SH-SY5Y (cell line): ENCODE measurements at regions not wholly inside any gene's neighbourhood (a gene's known extent, or its start where the extent isn't known, plus 50 kb on each side); places are given as distances from the start of the nearest gene placed in this dataset.

Experiments used
- GATA2 ChIP-seq: IDR thresholded peaks from 2 replicates; pipeline ENCODE4 v1.6.1; 2011; ENCODE audit warnings: mild to moderate bottlenecking, low read depth, low read length
- GATA3 ChIP-seq: IDR thresholded peaks from 2 replicates; pipeline ENCODE4 v1.6.1; 2011; ENCODE audit warnings: low read depth, mild to moderate bottlenecking, low read length, moderate library complexity

DNA sequence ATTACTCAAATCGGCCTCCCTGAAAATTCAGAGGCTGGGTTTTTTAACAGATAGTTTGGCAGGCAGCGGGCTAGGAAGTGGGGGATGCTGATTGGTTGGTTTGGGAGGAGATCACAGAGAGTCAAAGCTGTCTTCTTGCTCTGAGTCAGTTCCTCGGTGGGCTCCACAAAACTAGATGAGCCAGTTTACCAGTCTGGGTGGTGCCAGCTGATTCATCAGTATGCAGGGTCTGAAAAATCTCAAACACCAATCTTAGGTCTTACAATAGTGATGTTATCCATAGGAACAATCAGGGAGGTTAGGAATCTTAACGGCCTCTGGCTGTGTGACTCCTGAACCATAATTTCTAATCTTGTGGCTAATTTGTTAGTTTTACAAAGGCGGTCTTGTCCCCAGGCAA, 190.7 kb downstream of the C6orf118 start:
- TF ChIP-seq GATA2 = no peak
- no peak for TF ChIP-seq GATA3

DNA sequence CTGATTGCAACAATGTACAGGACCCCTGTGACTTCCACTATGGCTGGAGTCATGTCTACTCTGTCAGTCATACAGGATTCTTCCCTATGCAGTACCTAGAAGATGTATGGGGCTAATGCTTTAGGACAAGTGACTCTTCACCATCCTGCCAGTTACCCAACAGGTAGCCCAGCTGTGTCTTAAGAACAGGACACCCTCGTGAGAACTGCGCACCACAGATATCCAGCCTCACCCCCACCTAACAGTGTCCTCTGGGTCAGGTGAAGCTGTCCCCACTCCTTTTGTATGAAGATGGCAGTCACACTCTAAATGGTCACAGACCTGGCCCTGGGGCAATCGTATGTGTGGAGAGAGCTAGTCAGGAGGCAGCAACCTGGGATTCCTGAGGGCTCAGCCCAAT, 191.6 kb downstream of the C6orf118 start:
- TF ChIP-seq GATA3 (no peak), GATA2 (no peak)

DNA sequence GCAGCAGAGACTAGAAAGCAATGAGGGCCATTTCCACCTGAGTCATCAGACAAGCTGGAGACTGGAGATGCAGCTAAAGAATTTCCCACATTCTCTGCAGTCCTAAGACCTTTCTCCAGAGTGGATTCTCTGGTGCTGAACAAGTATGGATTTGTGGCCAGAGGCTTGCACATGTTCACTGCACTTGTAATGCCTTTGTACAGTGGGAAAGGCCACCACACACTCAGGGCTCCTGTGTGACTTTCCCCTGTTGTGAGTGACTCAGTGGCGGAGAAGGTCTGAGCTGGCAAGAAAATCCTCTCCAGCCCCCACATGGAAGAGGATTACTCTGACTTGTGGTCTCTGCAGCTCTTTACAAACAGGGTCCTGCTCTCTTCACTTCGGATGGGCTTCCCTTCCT, 192.3 kb downstream of the C6orf118 start:
- TF ChIP-seq GATA2 (no peak), GATA3 (no peak)

DNA sequence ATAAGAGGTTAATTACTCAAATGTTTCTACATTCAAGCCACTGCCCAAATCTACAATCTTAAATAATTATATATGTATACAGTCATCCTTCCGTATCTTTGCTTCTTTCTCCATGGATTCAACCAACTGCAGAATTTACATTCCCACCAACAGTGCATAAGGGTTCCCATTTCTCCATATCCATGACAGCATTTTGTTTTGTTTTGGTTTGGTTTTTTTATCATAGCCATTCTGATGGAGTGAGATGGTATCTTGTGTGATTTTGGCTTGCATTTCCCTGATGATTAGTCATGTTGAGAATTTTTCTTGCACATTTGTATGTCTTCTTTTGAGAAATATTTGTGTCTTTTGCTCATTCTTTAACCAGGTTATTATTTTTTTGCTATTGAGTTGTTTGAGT, 198.5 kb downstream of the C6orf118 start:
- no peak for TF ChIP-seq GATA2

DNA sequence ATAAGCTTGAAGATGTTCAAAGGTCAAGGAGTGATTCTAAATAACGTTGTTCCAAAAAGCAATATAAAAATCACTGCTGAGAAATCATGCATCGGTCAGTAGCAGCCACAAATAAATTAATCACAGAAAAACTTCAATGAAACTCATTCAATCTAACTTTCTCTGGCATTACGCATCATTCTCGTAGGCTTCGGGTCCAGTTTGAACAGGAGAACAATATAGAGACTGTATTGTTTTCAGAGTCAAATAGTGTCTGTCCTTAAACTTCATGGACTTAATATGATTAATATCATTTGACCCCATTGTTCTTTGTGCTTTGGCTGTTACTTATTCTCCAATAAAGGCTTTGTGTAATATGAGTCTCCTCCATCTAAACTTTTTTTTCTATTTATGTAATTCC, 200.4 kb downstream of the C6orf118 start:
- TF ChIP-seq GATA2 (no peak), GATA3 (no peak)

DNA sequence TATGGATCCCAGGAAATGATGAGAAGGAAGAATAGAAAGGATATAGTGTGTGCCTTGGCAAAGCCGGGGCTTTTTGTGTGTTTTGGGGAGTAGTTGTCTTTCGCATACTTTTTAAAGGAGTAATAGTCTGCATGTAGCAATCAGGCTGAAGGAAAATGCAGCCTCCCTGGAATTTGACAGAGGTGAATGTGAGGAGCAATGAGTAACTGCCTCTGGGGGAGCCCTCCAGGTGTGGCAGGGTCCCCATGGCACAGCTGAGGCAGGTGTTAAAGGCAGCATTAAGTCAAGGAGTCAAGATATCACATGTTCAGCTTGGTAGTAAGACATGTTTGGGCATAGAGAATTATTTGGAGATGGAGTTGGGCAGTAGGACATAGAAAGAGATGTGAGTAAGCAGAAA, 203.1 kb downstream of the C6orf118 start:
- no peak for TF ChIP-seq GATA2
- no peak for TF ChIP-seq GATA3

DNA sequence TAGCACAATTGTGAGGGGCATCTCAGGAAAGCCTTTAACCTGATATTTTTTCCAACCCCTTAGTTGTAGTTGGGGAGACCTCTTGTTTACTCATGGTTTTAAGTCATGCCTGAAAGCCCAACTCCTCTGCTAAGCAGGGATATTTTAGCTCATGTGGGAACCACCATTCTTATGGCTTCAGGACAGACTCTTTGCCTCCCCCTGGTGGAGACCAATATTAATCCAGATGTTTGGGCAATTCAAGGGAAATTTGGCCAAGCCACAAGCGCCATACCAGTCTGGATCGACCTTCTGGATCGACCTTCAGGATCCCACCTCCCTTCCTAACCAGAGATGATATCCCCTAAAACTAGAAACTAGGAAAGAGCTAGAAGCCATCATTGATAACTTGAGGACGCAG, 211.2 kb downstream of the C6orf118 start:
- TF ChIP-seq GATA3 = no peak
- no peak for TF ChIP-seq GATA2

DNA sequence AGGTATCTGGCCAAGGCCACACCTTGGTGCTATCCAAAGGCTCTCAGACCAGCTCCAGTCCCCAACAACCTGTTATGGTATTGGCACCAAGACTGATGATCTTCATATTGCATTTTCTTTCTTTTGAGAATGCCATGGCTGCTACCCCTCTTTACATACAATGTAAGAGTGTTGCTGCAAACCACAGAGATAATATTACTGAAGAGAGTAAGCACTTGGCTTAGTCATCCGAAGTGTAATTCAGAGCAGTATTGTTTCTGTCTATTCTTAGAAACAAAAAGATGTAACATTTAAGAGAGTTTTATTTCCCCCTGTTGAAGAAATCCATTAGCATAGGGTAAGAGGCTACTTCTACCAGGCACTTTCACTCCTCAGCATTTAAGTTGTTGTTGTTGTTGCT, 212.5 kb downstream of the C6orf118 start:
- TF ChIP-seq GATA2 (no peak), GATA3 (no peak)

DNA sequence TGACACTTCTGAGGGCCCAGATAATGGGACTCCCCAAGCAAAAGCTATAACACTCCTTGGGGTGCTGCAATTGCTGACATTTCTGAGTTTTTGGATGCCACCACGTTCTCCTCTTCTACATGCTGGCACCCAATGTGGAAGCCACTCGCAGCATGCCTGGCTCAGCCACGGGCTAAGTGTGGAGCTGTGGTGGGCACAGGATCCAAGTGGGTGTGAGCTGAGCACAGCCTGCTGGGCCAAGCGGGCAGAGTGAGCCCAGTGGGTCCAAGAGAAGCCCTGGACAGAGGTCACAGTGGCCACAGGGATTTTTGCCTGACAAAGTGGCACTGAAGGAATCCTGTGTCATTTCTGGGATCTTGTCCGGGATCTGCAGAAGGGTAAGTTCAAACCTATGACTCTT, 213.2 kb downstream of the C6orf118 start:
- TF ChIP-seq GATA2 = no peak
- TF ChIP-seq GATA3 = no peak

DNA sequence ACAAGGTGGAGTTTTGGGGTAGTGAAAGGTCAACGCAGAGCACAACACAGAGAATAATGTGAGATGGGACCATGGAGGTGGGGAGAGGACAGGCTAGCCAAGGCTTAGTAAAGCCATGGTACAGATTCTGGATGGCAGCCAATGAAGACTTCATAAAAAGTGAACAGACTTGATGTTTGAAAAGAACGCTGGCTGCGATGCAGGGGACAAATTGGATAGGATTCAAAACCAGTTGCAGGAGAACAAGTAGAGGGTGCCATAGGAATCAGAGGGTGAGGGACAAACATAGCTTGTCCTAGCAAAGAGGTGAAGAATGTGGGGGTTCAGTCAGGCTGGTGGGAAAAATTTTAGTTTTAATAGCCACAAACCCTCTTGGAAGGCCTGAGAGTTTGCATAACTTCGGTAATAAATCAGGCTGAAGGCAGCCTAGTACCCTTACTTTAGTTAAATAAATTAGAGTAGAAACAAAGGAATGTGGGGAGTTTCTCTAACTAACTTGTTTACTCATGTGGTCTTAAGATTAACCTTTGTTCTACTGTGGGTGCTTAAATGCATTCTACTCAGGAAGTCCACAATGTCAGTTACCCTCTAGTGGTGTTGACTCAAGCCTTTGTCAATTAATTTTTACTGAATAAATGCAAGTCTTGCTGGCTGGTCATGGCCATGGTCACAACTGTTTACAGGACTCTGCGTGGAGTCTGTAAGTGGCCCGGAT, 216.4 kb downstream of the C6orf118 start:
- TF ChIP-seq GATA2 (no peak), GATA3 (no peak)

DNA sequence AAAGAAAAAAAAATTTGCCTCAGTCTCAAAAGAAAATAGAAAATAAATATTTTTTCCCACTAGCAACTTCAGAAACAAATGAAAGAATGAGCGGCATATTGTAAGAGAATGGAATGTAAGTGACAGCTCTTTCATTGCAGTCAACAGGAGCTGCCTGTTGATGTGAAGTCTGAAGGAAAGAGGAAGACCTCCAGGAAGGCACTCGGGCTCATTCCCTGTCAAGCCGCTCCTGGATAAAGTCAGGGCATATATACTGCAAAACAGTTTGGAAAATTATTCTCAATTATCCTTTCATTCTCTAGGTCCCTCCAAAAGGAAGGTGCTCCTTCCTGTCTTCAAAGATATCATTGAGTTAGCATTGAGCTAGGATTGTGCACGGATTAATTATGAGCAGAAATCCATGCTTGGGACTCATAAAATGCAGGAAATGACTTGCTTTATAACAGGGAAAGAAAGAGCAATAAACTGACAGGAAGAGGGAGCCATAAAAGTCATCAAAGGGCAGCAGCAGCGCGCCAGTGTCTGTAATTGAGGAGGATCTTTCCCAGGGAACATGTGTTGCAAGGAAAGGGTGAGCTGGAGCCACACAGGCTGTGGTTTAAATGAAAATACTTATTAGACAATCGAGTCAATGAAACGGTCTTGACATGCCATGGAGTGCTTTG, 218.2 kb downstream of the C6orf118 start:
- no peak for TF ChIP-seq GATA2
- no peak for TF ChIP-seq GATA3

DNA sequence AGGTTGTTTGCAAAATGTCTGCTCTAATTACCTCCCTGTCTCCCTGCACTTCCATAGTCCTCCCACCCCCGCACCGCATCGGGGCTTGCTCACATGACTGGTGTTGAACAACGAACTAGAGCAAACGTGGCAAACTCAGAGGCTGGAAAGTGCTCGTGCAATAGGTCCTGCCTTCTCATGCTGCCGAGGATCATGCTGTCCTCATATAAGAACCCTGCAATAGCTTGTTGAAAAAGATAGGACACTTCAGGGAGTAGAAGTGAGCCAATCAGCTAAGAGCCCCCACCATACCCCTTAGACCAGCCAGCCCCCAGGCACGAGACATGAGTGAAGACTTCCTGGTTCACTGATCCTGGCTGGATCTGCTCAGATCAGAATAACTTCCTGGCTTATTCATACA, 219.2 kb downstream of the C6orf118 start:
- TF ChIP-seq GATA2 (no peak), GATA3 (no peak)

DNA sequence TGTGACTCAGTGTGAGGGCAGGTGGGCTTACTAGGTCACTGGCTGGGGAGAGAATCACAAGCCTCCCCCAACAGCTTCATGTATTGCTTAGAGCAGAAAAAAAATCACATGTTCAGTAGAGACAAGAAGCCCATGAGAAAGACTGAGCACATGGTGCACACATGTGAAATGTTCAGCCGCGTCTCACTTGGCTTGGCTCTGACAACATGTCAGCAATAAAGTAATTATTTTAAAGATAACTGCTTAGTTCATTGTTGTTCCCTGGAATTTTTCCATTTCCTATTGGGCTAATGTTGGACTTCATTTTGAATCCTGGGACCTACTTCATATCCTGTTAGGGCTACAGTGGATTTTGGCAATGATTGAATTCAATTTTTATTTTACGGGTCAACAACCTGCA, 222.6 kb downstream of the C6orf118 start:
- TF ChIP-seq GATA2 (no peak), GATA3 (no peak)

DNA sequence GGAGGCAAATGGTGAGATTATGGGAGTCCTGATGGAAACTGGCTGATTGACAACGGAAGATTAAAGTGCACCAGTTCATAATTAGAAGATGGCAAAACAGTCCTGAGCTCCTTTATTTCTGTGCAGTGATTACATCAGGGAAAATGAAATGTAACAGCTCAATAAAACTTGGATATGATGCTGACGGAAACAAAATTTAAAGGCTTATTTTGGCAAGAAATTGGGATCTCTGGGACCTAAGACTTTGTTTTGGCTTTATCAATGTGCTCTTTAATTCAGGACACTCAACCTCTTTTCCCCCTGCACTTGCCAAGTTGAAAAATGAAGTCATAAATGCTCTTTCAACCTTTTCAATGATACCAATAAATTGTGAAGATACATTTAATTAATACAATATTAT, 226.8 kb downstream of the C6orf118 start:
- TF ChIP-seq GATA3 (no peak), GATA2 (no peak)

DNA sequence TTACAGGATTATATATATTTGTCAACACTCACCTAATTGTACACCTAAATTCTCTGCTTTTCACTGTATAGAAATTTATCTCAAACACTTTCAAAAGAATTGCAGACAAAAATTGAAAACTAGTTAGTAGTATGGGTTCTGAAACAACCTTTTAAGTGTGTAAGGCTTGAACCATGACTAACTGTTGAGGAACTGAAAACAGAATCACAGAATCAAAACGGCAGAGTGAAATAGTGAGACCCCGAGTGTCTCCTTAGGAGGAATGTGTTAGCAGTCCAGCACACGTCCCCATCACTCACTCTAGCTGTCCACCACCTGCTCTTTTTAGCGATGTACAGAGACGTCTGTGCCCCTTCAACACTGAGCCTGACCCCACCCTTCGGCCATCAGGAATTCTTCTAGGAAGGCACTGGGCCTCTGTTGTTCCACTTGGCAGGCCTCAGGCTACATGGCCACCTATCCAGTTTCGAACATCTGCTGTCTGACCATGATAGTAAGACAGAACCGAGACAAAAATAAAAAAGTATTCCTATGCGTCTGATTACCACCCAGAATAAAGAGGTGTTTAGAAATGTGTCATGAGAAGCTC, 227.4 kb downstream of the C6orf118 start:
- TF ChIP-seq GATA2 (no peak), GATA3 (no peak)
